Erythroblast (primary cell): ENCODE measurements at regions not wholly inside any gene's neighbourhood (a gene's known extent, or its start where the extent isn't known, plus 50 kb on each side); places are given as distances from the start of the nearest gene placed in this dataset.

Source experiments
- DNase-seq, 2 experiments: peaks; one replicate each; lab custom pipeline; 2025; lab: John Stamatoyannopoulos, UW
- GATA1 ChIP-seq: IDR thresholded peaks from 2 replicates; pipeline ENCODE4 v1.6.1; 2011; ENCODE audit warnings: low read depth, mild to moderate bottlenecking, control low read depth, low read length, moderate library complexity
- POLR2A ChIP-seq: IDR thresholded peaks from 2 replicates; pipeline ENCODE4 v1.6.1; 2011; ENCODE audit warnings: mild to moderate bottlenecking, low read length

DNA sequence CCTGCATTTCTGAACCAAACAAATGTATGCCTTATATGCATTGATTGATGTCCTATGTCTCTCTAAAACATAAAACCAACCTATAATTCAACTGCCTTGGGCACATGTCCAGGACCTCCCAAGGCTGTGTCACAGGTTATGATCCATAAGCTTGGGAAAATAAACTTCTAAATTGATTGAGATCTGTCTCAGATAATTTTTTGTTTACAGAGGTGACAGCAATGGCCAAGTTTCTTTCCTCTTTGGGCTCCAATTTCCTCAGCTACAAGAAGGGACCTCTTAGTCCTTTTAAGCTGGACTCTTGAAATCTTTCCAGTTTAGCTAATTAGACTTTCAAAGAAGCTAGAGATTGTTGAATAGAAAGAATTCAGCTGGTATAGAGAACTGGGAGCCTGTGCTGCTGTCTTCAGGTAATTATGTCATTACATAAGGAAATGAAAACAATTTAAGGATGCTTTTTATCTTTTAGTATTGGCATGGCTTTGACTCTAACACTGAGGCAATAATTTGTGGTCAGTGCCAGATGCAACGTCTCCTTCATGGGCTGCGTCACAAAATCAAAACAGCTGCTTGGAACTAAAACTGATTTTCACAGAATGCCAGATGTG lies 412.1 kb upstream of the TRIB2 start:
- TF ChIP-seq POLR2A: no peak
- no peak for TF ChIP-seq GATA1
- DNase-seq: no peak

DNA sequence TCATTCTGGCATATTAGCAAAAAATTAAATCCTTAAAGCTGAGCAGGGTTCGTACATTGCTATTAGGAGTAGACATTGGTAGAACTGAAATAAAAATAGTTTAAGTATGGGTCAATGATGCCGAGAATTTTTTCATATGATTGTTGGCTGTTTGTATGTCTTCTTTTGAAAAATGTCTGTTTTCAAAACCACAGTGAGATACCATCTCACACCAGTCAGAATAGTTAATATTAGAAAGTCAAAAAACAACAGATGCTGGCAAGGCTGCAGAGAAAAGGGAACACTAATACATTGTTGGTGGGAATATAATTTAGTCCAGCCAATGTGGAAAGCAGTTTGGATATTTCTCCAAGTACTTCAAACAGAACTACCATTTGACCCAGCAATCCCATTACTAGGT lies 410.8 kb upstream of the TRIB2 start:
- no peak for DNase-seq
- no peak for TF ChIP-seq POLR2A
- TF ChIP-seq GATA1: no peak

DNA sequence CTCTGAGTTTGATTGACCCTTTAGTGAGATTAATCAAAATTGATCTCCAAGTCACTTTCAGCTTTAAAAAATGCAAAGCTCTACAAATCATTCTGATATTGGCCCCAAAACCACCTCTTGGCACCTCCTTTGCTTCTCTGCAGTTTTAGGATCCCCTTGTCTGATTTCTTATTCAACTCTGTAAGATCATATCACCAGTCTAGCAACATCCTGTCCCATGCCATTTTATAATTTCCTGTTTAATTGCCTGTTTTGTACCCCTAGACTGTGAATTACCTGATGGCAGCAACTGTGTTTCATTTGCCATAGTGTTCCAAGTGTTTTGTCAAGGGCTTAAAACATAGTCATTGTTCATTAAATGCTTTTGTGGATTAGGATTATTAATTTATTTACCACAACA lies 406.3 kb upstream of the TRIB2 start:
- TF ChIP-seq POLR2A: no peak
- TF ChIP-seq GATA1: no peak
- DNase-seq: no peak

DNA sequence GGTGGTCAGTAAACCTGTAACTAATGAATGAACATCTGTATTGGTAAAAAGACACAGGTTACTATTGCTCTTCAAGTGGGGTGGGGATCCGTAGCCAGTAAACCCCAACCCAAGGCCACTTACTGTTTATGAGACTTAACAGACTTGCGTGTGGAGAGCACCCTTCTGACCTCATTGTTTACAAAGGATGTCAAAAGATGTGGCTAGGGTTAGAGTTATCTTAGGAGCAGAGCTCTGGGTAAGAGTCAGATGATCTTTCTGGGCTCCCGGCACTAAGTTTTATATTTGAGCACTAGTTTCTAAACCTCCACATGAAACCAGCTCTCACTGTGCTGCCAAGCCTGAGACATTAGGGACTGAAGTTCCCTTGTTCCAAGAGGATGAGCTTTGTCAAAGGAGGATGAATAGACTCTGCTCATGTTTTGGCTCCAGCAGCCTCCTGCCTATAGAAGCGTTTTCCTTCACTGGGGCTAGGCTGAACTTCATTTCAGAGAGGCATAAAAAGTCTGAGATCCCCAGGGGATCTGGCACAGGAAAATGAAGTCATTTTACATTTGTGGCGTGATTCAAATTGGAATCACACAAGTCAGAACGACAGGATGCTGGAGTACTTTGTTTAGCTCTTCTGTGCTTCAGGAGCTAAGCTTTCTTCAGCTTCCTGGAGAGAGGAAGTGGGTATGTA lies 403.1 kb upstream of the TRIB2 start:
- DNase-seq: no peak
- no peak for TF ChIP-seq GATA1
- TF ChIP-seq POLR2A: no peak

DNA sequence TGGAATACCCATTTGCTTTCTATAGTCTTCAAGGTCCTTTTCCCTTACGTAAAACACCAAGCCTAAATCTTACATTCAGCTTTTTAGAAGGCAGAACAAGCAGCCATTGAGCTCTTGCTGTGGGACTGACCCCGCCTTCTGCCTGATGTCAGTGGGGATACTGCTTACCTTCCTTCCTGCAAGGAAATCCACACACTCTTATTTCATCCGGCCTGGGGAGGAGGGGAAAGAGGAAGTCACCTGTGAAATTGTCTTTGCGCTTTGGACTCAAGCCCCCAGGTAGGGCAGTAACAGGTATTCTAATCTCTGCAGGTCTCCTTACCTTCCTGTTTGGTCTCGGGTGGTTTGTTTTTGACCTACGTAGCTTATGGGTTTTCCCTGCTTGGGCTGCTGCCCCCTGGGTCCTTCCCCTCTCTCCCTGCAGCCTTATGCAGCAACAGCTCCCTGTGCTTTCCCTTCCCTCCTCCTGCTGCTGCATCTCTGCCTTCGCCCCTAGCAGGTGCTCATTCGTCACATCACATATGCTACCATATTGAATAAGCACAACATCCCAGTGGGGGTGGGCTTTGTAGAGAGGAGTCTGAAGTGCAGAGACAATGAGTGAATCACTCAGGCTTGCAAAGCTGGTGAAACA lies 402.5 kb upstream of the TRIB2 start:
- TF ChIP-seq GATA1 (no peak), POLR2A (no peak)
- no peak for DNase-seq

DNA sequence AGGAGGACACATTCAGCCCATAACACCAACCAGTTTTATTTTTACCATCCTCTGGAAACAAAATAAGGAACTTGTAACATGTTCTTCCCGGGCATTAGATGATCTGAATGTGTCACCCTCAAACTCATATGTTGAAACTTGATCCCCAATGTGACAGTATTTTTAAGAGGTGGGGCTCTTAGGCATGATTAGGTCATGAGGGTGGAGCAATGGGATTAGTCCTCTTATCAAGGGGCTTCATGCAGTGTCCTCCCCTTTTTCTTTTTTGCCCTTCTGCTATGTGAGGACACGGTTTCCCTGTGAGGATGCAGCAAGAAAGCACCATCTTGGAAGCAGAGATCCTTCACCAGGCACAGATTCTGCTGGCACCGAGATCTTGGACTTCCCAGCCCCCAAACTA lies 401.5 kb upstream of the TRIB2 start:
- peak; percentile 41 to 44 for DNase-seq
- TF ChIP-seq POLR2A (no peak), GATA1 (no peak)

DNA sequence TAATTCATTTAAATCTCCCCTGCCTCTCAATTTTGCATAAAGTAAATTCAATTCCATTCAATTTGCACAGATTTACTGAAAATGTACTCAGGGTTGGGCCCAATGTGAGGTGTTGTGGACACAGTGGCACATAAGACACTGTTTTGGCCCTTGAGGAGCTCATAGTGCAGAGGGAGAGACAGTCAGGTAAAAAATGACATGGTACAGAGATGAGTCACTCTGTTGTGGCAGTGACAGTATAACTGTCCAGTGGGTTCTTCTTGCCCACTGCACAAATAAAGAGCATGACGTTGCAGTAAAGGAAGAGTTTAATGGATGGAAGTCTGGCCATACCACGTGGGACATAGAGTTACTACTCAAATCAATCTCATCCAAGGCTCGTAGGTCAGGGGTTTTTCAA lies 400.3 kb upstream of the TRIB2 start:
- TF ChIP-seq POLR2A (no peak), GATA1 (no peak)
- DNase-seq: no peak

DNA sequence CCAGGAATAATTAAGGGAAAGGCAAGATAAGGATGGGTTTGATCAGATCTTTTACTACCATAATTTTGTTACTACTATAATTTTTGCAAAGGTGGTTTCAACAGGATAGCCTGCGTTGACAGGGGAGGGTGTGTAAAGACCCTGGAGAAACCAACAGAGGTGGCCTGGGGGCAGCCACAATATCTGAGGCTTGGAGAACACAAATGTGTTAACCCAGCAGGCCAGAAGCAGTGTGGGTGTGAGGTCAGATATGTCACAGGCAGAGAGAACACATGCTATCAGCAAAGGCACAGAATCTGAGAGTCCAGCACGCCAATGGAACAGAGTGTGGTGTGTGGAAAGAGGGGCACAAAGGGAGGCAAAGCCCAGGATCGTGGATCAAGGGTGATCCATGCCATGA lies 399.4 kb upstream of the TRIB2 start:
- TF ChIP-seq POLR2A (no peak), GATA1 (no peak)
- peak in 1 of 2 experiments; percentile 4 for DNase-seq

DNA sequence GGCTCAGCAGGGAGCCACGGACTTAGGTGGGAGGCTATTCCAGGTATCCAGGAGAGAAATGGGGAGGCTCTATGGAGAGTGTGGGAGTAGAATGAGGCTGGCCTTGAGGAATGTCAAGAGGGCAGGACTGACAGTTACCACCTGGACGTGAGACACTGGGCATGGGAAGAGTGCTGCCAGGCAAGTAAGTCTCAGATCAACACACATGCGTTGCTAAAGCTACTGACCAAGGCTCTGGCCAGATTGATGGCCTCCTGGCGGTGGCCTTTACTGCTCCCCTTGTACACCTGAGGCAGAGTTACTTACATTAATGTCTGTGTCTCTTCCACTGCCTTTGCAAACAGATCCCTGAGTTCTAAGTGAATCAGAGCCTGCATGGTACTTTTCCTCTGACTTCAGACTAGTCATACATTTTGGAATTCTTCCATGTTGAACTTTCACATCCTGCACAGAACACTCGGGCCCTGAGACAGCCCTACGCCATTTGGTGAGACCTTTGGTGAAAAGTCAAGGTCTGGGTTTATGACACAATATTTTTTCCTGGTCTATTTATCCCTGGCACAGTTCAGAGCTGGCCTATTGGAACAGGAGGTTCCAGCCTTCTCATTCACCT lies 398.8 kb upstream of the TRIB2 start:
- no peak for DNase-seq
- TF ChIP-seq GATA1: no peak
- no peak for TF ChIP-seq POLR2A

DNA sequence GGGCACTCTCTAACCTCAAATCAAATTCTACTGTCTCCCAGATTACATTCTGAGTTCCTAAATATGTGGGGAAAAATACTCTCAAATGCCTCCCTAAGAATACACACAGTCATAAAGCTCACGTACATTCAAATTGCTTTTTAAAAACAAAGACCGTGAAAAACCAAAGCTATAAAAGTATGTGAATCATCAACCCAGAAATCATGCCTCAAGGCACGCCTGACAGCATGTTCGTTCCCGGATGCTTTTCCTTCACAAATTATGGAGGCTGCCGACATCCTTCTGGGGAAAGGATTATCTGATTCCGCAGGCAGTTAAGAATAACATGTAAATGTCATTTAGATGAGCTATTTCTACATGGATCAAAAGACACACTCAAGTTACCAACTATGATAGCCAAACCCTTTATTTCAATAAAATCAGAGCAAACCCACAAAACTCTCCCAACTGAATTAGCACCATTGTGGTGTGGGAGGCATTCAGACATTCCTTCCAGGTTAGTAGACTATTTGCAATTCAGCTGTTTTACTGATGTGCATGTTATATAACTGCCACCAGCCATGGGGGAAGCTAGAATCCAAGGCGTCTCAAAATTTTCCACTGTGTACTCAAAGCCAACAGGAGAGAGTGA lies 398.2 kb upstream of the TRIB2 start:
- no peak for DNase-seq
- TF ChIP-seq POLR2A: no peak
- no peak for TF ChIP-seq GATA1

DNA sequence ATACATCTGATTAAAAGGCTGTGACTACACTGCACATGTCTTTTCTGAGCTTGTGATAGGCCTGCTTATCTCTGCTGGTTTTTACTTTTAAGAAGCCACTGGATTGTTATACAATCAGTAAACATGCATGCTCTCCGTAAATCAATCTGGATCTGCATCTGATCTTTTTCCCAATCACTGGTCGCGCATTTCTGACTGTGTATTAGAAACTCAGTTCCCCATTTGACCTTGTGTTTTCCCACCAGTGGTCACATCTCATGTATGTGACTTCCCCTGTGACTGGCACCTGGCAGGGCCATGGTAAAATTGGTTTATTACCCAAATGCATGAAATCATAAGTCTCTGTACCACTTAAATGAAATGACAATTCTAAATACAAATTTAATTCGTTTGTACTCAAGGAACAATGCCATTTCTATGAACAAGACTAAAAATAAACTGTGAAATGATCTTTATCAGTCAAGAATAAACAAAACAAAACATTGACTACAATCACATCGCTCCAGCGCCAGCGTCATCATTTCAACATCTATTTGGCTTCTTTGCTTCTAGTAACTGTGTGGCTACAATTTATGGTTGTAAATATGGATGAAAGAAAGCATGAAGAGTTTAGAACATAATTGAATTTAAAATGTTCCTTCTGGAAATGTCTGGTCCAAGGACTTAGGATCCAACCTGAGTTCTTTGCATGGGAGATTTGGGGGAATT lies 396.6 kb upstream of the TRIB2 start:
- peak in 1 of 2 experiments; percentile 6 for DNase-seq
- TF ChIP-seq GATA1: no peak
- no peak for TF ChIP-seq POLR2A

DNA sequence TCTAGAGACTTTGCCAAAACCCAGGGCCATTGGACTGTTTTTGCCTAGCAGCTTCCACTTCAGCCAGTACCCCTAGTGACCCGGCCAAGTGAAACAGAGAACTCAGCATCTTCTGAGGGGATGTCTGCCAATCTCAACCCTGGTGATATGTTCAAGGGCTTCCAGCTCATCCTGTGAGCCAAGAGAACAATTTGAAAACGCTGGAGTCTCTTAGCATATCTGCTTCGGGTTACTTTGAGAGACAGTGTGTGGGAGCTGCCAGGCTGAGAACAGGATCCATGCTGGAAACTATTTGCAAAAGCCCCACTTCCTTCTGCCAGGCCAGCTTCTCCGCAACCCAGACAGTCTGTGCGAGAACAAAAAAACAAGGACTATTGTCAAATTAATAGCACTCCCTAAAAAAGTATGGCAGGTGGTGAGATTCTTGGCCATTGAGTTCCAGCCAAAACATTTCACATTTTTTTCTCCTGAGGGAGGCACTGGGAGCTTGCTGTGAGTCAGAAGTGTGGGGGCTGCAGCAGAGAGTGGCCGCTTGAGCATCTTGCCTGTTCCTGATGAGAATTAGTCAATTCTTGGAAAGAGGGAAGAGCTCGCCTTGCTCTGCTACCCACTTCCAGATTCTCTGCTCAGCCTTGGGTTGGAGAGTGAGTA lies 395.6 kb upstream of the TRIB2 start:
- TF ChIP-seq POLR2A: no peak
- no peak for TF ChIP-seq GATA1
- no peak for DNase-seq

DNA sequence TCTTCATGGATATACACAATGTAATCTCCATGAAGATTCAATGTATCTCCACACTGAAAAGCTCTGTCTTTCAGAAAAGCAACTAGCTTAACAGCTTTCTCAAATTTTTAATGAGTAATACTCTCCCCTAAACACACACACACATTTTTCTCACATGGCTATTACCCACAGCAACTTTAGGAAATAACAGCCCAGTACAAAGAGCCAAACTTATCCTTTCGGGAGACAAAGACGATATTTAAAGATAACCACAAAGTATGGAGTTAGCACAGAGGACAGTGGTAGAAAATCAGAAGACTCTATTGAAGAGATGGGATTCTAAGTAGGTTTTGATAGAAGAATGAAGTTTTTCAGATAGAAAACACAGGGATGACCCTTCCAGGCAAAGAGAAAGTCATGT lies 394.9 kb upstream of the TRIB2 start:
- TF ChIP-seq GATA1: no peak
- no peak for TF ChIP-seq POLR2A
- DNase-seq: no peak
